WTC11 (cell line): ENCODE measurements at regions not wholly inside any gene's neighbourhood (a gene's known extent, or its start where the extent isn't known, plus 50 kb on each side); places are given as distances from the start of the nearest gene placed in this dataset.

ENCODE experiments used
- CTCF ChIP-seq: fragments of 200-600 bp; IDR thresholded peaks from 2 replicates; pipeline ENCODE4 v1.8.0; 2022; ENCODE audit warnings: antibody characterized with exemption
- NFYB ChIP-seq: sonication (generic); formaldehyde crosslinking; conservative IDR thresholded peaks from 2 replicates; pipeline ENCODE4 v1.8.0; 2022; ENCODE audit warnings: low read depth, missing genetic modification reagents
- TEAD4 ChIP-seq: sonication (generic); formaldehyde crosslinking; IDR thresholded peaks from 2 replicates; pipeline ENCODE4 v1.8.0; 2022; ENCODE audit warnings: mild to moderate bottlenecking, missing genetic modification reagents
- ZNF263 ChIP-seq: sonication (generic); formaldehyde crosslinking; IDR thresholded peaks from 2 replicates; pipeline ENCODE4 v1.8.1; 2022; ENCODE audit warnings: low read depth, mild to moderate bottlenecking, moderate library complexity, missing genetic modification reagents

- TF ChIP-seq CTCF (no peak), TEAD4 (no peak), NFYB (CRISPR knock-in tag) (no peak), ZNF263 (CRISPR knock-in tag) (no peak)
These were observed 117.9 kb downstream of the CXCL12 start for GRCh38 chr10:44267007-44267406.
